ENCODE measurements at regions not wholly inside any gene's neighbourhood (a gene's known extent, or its start where the extent isn't known, plus 50 kb on each side); places are given as distances from the start of the nearest gene placed in this dataset.

DNA sequence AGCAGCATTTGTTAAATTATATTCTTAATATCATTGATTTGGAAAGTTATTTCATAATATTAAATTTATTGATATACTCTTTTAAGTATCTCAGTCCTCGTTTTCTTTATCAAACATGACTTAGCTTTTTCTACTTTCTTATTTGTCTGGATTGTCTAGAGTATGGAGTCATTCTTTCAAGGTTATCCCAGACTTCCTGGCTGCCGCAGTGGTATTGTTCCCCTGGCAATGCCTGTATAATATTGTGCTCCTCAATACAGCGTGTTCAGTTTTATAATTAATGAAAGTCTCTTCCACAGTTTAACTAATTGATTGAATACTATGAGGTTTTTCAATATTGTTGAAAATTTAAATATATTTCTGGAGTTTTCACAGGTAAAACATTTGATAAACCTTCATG, 310.9 kb downstream of the ANKRD50 start:
- TF ChIP-seq GATA3 (IDR thresholded peaks at IDR 0.05; ENCODE audit: low read depth, low read length) (no peak), GATA2 (IDR thresholded peaks at IDR 0.05; ENCODE audit: low read depth, low read length) (no peak)

Measured in SH-SY5Y (cell line).